SK-N-DZ (cell line): ENCODE measurements at regions not wholly inside any gene's neighbourhood (a gene's known extent, or its start where the extent isn't known, plus 50 kb on each side); places are given as distances from the start of the nearest gene placed in this dataset.

Source experiments
- DNase-seq: peaks from one replicate; pipeline ENCODE4 v3.0.0-alpha.2; 2015; ENCODE audit warnings: low spot score

DNA sequence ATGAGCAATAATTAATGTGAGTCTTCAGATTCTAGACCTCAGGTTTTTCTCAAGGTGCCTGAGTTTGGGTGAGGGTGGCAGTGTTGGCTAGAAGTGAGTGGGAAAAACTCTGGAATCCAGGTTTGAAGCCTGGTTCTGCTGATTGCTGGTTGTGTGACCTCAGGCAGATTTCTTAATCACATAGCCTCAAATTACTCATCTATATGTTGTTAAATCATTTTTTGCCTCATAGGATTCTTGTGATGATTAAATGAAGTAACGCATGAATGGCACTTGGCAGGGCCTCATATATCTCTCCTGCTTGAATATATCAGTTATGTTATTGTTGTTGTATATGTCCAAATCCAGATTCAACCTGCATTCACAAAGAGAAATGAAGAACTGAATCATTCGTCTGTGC, 60.5 kb downstream of the NR2F2 start:
- no peak for DNase-seq

DNA sequence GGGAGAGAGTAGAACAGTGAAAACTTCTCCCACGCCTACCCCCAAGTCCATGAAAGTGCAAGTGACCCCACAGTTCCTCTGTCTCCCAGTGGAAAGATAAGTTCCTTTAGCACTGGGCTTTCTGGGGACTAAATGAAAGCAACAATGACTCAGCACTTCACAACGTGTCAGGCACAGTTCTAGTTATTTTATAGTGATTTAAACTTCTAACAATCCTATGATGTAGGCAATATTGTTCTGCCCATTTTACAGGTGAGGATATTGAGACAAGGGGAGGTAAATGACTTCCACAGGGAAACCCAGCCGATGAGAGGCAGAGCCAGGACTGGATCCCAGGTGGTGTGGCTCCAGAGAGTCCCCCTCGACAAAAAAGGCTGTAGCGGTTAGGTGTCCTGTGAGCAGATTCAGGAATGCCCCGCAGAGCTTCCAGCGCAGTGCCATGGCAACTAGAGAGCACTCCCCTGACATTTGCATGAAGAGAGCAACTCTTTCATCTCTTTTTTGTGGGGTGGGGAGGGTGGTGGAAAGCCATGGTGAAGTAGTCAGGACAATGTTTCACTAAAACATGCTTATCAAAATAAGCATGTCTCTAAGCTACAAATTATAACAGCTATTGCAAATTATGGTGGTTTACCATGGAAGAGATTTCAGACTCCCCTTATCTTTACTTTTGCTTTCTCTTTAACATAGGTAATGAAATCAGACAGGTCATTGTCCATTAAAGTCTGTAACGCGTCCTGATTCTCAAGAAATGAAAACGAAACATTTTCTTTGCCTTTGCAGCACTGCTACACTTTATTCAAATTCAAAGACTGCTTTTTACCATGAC, 62.1 kb downstream of the NR2F2 start:
- DNase-seq: no peak

DNA sequence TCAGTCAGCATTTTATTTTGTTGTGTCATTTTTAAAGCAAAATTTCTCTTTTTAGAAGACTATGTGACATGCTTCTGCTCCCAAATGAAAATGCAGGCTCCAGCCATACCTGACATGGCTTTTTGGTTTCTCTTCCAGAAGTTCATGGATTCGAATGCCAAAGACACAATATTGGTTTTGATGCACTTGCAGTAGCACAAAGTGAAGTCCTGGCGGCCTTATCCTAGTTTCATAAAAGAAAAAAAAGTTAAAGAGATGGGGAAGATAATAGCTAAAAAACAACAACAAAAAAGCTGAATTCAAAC, 62.7 kb downstream of the NR2F2 start:
- DNase-seq: no peak

DNA sequence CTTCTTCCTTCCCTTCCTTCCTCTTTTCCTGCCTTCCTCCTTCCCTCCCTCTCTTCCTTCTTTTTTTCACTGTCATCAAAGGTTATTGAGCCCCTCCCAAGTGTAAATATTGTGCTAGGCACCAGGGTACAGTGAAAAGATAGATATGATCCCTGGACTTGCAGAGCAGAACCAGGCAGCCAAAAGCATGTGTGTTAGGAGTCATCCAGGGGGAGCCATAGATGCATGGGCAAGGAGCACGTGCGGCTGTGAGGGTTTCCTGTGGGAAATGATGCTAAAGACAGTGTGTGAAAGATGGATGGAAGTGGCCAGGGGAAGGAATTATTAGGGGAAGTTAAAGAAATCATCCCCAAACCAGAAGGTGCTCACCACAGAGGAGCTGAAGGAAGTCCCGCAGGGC, 65.2 kb downstream of the NR2F2 start:
- DNase-seq: no peak

DNA sequence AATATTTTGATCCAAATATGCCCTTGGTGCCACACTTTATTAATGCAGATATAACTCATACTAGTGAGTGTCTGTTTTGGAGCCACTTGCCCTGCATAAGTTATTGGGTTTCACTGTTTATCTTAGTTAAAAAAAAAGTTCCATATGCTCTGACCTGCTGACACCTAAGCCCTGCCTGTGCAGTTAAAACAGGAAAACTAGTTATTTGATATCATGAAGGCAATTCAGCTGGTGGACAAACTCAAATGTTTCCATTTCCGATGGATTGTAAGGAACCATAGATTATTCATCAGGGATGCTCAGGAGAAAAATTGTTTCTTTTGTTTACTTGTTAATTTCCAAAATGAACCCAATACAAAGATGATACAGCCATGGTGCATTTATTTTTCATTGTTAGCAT, 68.3 kb downstream of the NR2F2 start:
- no peak for DNase-seq

DNA sequence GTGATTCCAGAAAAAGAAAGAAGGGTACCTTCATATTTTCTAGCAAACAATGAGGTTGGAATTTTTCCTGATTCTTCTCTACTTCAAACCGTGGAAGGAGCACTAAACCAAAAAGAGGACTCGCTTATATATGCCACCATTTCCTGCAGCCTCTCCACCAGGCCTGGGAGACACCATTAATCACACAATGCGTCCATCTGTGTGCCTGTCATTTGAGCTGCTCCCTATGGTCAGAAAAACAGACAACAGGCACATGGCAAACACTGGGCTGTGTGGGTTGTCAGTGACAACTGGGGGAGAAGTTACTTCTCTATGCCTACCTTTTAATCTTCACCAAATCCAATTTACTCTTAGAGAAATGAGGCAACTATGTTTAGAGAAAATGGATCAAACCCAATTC, 71.9 kb downstream of the NR2F2 start:
- no peak for DNase-seq

DNA sequence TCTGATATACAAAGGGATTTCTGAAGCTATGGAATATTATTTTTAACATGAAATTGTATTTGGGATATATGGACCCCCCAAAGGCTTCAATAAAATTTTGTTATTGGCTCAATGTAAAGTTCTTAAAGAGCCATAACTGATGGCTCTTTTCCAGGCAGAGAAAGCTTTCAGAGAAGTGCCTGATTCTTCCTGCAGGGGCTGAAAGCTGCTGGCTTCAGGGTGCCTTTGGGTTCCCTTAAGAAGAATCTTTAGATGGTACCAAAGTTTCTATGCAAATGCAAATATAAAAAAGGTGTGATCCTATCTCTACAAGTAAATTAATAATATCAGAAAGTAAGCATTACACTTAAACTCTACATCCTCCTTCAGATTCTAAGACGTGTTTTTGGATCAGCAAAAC, 72.6 kb downstream of the NR2F2 start:
- DNase-seq: no peak

DNA sequence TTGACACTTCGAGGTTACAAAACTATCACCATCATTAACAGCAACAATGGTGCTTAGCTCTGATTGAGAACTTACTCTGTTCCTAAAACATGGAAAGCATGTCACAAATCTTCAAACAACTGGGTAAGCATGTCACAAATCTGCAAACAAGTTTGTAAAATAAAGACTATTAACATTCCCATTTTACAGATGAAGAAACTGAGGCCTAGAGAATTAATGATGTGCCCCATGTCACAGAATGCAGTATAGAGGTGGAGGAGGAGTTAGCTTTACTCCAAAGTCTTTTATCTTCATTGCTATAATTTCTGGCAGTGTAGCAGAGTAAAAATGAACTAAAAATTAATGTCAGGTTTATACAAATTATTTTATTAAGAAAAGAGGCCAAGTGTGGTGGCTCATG, 73.4 kb downstream of the NR2F2 start:
- DNase-seq: no peak

DNA sequence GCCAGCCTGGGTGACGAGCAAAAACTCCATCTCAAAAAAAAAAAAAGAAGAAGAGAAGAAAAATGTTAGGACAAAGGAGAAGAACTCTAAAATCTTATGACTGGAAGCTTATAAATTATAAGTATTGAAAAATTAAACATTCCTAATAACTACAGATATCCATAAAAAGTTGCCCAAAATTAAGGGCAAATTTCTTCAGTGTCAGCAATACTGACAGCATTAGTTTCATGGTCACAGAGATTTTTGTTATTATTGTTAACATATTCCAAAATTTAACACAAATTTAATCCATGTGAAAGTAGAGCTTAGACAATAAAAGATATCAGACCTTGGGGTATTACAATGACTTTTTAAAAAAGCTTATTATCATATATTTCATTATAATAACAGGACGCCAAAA, 74.1 kb downstream of the NR2F2 start:
- no peak for DNase-seq

DNA sequence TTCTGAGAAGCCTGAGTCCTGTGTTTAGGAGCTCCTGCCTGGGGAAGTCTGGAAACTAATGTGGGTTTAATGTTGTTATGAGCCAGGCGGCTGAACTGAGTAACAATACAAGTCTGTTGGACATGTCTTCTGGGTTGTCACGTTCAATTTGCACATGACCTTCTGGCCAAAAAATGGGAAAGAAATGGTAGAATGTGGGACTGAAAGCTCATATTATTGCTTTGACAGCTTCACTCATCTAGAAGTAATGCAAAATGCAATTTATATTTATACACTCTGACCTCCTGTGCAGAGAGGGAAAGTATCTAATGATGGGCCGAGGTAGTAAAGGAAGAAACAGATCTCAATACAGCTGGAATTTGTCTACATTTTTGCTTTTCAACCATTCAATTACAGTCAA, 75.8 kb downstream of the NR2F2 start:
- DNase-seq: no peak

DNA sequence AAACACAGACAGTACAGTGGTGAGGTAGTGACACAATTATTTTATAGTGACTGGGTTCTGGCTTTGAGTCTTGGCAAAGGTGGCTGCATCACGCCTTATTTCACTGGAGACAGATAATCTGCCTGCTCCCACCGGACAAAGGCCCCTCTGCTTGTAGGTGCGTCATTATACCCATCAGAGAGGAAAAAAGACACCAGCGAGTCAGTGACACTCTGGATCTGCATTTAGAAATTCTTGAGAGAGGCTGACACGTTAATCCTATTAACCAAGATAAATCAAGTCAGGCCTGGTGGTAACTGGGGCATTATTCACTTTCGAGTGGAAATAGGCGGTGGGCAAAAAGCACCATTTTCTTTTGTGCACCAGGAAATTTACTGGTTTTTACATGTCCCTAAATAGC, 76.2 kb downstream of the NR2F2 start:
- no peak for DNase-seq

DNA sequence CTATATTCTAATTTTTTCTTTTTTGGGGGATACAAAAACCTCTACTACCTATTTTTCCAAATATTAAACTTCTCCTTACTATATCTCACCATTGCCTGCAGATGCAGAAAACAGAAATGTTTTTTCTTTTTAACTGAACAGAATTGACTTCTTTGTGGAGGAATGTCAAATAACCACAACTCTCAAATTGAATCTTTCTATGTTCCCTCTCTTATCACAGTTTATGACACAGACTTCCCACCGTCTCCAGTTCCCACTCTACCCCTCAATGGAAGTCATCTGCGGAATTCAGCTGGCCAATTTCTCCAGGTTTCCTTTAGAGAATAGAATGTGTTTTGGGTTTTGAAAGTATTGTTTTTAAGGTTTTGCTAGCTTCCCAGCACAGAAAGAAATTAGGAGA, 77.0 kb downstream of the NR2F2 start:
- no peak for DNase-seq

DNA sequence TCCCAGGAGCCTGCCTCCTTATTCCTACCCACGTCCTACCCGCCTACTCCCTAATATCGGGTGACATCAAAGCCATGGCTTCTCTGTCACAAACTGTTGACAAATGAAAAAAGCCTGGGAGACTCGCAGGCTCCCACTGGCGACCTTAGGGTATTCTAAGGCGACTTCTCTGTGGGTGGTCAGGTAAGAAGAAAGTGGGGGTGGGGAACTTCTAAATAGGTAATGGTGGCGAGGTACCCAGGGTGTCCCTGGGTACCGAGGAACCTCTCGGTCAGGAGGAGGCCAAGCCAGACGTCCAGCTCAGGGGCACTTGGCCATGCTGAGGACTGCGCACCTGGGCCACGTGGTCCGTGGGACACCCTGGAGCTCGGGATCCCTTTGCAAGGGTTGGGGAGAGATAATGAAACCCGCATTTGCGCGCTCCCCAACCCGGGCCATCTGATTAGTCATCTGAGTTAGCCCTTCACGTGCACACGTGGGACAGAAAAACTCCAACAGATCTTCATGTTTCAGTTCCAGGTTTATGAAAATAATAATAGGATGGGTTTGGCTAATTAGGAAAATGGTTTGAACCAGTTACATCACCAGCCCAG, 78.2 kb downstream of the NR2F2 start:
- DNase-seq: no peak

DNA sequence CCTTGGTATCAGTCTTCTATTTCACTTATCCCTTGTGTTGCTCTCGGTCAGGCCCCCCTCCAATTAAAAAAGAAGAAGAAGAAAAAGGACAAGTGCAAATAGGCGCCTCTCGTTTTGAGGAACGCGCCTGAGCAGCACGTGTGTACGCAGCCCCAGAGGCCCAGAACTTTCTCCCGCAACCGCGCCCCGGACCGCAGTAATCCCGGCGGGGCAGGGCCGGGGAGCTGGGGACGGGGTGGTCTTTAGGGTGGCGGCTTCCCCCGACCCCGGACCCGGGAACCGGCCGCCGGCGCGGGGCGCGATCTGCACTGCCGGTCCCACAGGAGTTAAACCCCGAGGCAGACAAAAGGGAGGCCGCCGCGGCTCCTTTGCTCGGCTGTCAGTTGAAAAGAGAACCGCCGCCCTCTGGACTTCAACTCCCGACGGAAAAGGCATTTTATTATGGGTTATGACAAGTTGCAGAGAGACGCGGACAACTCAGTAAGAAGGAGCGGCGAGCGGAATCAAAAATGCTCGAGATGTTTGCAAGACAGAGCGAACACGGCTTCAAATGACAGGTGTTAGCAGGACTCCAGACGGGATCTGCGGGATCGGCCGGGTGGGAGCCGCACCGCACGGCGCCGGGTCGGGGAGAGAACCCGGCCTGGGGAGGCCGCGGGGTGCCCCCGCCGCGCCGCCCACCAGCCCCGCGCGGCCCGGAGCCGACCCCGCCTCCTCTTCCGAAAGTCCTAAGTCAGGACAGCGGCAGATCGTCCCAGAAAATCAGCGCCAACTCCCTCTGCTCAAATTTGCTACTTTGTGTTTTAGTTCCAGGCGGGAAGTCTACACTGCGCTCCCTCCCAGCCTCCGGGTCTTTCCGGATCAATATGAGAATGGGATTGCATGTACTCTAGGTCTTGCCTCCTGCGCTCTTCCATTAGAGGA, 79.0 kb downstream of the NR2F2 start:
- DNase-seq: no peak

DNA sequence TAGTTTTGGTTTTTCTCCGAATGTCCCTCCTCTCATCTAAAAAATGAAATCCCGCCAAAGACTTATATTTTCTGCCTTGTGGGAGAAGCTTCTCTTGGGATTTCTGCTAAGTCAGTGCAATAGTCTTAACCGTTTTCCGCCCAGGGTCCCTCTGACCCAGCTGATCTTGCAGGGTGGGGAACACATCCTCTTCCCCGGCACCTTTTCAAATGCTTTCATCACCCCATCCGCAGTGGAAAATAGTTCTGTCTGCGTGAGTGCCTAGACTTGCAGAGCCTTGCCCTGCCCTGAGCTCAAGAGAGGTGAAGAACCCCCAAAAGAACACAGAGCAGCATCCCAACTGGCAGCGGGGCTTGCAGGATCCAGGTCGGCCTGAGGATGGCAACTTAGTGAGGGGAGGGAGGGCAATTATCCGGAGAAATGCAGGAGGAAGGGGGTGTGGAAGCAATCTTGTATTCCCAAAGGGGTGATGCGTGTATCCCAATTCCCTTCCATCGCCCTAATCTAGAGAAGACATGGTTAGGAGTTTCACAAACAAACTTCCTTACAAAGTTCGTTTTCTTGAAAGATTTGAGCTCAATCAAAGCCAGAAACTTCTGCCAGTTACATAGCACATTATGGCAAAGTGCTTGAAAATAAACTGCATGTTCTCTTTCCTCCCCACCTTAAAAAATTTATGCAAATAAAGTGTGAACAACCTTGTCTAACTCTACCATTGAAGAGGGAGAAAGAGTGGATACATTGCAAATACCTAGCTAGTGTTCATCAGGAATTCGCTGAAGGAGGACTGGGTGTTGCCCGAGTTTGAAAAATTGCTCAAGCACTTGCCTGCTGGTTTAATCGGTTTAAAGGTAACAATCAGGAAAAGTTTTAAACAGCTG, 79.9 kb downstream of the NR2F2 start:
- DNase-seq: no peak

DNA sequence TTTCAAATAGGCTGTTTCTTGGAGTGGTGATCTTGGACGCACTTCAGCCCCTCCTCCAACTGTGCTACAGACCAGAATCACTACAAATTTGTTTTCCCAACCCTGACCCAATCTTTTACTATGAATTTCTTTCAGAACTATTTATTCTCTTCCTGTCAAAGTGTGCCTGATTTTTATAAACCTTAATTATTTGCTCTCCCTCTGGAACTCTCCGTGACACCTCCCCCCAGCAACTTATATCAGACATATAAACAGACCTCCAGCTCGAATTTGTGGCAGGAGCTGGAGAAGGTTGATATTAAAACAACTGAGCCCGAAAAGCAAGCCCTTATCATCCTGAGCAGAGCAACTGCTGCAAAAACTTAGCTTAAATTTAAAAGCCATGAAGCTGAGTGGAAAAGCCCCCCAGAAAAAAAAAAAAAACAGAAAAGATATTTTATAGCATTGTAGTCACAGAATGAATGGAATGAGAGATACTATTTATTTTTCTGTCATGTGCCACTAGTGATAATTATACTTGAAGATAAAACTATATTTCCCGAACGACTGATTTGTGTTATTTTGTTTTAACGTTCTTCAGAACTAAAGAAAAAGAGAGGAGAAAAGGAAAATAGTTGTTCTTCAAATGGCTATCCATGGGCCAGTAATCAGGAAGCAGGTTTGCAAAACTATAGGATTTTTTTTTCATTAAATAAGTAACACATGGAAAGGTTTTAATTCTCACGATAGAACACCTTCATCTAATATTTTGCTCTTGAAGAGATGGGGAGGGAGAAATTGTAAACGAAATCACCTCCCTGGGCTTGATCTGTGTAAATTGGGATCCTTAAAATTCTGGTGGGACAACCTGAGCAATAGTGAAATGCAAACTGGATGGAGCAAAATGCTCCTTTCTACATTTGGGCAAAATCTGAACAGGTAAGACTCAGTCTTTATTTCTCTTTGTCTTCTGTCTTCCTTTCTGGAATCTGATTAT, 80.8 kb downstream of the NR2F2 start:
- DNase-seq: no peak

DNA sequence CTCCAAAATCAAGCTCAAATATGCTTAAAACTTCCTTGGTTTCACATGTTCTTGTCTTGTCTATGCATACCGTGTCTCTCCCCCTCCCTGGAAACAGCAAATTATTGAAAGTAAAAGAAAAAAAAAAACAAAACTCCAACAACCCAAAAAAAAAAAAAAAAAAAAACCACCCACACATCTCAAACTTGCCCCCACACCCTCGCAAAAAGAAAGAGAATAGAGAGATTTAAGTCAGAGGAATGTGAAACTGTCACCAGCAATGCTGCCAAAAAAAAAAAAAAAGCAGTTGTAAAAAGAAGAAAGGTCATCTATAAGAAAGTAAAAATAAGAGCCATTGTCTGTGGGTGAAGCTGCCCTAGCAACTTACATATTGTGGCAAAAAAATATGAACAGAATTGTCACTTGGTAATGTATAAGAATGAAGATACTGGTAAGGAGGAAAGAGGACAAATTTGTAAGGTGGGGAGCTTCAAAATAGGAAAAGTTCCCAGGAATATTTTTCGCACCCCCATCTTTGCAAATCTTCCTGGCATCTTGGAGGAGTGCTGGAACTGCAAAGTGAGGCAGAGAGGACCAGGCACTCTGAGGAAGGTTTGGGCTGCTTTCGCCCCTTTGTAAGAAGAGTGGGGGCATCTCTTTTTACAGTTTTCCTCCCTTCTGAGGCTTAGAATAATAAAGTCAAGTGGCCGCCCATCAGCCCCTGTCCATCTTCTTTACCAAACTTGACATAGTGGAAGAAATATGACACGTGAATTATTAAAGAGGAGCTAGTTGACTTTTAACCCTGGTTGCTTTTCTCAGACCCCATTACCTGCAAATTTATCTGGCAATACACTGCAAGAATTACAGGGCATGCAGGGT, 81.8 kb downstream of the NR2F2 start:
- DNase-seq: no peak

DNA sequence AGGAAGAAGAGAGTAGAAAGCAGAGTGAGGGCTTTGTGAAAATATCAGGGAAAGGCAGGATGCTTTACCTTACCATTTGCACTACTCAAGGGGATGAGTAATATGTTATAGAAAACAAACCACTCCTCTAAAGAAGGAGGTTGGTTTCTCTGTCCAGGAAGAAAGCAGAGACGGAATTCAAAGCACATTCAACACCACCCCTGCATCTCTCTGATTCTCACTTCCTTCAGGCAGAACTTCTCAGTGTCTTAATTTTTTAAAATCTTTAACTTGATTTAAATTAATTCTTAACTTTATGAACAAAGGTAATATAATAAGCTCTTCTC, 82.4 kb downstream of the NR2F2 start:
- no peak for DNase-seq

DNA sequence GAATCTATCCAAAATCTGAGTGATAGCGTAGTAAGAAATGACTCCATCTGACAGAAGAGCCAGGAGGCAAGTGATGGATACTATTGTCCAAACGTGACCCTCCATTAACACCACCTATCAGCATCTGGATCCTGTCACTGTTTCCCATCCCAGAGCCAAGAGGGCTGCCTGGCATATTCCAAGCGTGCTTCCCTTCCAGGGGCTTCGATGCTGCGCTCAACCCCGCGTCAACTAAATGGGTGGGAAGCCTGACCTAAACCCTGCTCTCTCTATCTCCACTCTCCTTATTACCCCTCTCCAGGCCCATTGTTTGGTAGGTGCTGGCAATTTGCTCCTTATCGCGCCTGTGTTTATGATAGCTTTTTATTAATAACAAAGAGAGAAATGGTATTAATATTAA, 83.2 kb downstream of the NR2F2 start:
- peak; percentile 42 for DNase-seq

DNA sequence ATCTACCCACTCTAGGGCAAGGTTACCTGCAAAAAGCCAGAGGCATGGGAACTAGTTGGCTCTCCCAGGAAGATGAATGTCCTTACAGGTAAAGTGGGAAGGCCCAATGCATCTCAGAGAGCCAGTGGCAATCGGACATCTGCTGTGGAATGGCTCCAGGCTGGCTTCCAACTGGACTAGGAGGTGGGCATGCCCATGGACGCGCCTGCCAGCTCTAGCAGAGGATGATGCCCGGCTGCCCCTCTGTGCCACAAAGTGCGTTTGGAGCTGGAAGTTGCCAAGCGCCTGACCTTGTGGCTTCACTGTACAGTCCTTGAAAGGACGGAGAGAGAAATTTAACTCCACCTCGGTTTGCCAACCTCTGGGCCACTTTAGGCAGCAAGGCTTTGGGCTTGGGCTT, 84.4 kb downstream of the NR2F2 start:
- no peak for DNase-seq
